IMR-90 (cell line): ENCODE measurements at regions not wholly inside any gene's neighbourhood (a gene's known extent, or its start where the extent isn't known, plus 50 kb on each side); places are given as distances from the start of the nearest gene placed in this dataset.

Experiments used
- ATAC-seq: fragments of 200-7000 bp; cut with Tn5 transposase; 2 replicates; pipeline ENCODE4 v1.9.1; 2020; ENCODE audit warnings: low read depth, mild to moderate bottlenecking, moderate library complexity
- BruUV-seq: library from RNA; stranded (reverse); fragments of 400-500 nt; replicated peaks from 2 replicates; lab custom pipeline; 2021; lab: Mats Ljungman, UMichigan
- CTCF ChIA-PET: fragments of 300-600 bp; formaldehyde crosslinking; extraction: SDS; loops from one replicate; lab custom pipeline; 2021; ENCODE audit warnings: antibody characterized with exemption; lab: Yijun Ruan, JAX
- POLR2A ChIA-PET: fragments of 300-600 bp; sonication (Branson Sonifier 250); formaldehyde crosslinking; loops from one replicate; lab custom pipeline; 2022; ENCODE audit warnings: antibody characterized with exemption; ENCODE audit not compliant: unreplicated experiment; lab: Charles Lee
- DNase-seq: peaks from one replicate; pipeline ENCODE4 v3.0.0; 2013
- H2AFZ ChIP-seq: replicated peaks from 2 replicates; pipeline ENCODE3; 2013; ENCODE audit warnings: low read length, mild to moderate bottlenecking; ENCODE audit not compliant: poor library complexity
- H2AK5ac ChIP-seq: 2 replicates; pipeline ENCODE4 v1.6.1; 2013; ENCODE audit warnings: low read depth, low read length, inconsistent platforms
- H2AK9ac ChIP-seq: replicated peaks from 2 replicates; pipeline ENCODE3; 2013; ENCODE audit warnings: mild to moderate bottlenecking, low read depth, low read length, moderate library complexity; ENCODE audit not compliant: poor library complexity
- H2BK120ac ChIP-seq: 2 replicates; pipeline ENCODE4 v1.6.1; 2013; ENCODE audit warnings: low read depth, low read length, inconsistent platforms
- H2BK15ac ChIP-seq: 3 replicates; pipeline ENCODE4 v1.6.1; 2013; ENCODE audit warnings: low read depth, low read length, inconsistent platforms
- H2BK20ac ChIP-seq: 2 replicates; pipeline ENCODE4 v1.6.1; 2013; ENCODE audit warnings: low read depth, mild to moderate bottlenecking, inconsistent platforms, low read length, moderate library complexity
- H2BK5ac ChIP-seq: 2 replicates; pipeline ENCODE4 v1.6.1; 2013; ENCODE audit warnings: mild to moderate bottlenecking, low read depth, low read length, inconsistent platforms; ENCODE audit not compliant: poor library complexity, severe bottlenecking
- H3K14ac ChIP-seq: replicated peaks from 2 replicates; pipeline ENCODE4 v1.6.1; 2013; ENCODE audit warnings: low read depth, low read length, inconsistent platforms
- H3K18ac ChIP-seq: 2 replicates; pipeline ENCODE4 v1.6.1; 2013; ENCODE audit warnings: low read depth, low read length, control low read depth
- H3K23ac ChIP-seq: 2 replicates; pipeline ENCODE4 v1.6.1; 2013; ENCODE audit warnings: low read depth, low read length, inconsistent platforms
- H3K27ac ChIP-seq: 2 replicates; pipeline ENCODE4 v1.5.1; 2013; ENCODE audit warnings: mild to moderate bottlenecking, control low read depth, low read length; ENCODE audit not compliant: insufficient read depth
- H3K27me3 ChIP-seq: 2 replicates; pipeline ENCODE4 v1.6.1; 2013; ENCODE audit warnings: low read length; ENCODE audit not compliant: control insufficient read depth, insufficient read depth
- H3K36me3 ChIP-seq: 2 replicates; pipeline ENCODE4 v1.6.1; 2013; ENCODE audit warnings: low read length, mixed read lengths; ENCODE audit not compliant: control insufficient read depth, insufficient read depth
- H3K4ac ChIP-seq: 2 replicates; pipeline ENCODE4 v1.6.1; 2013; ENCODE audit warnings: low read depth, low read length, inconsistent platforms
- H3K4me1 ChIP-seq: 2 replicates; pipeline ENCODE4 v1.6.1; 2013; ENCODE audit warnings: low read length, mixed read lengths; ENCODE audit not compliant: control insufficient read depth, insufficient read depth
- H3K4me2 ChIP-seq: 2 replicates; pipeline ENCODE4 v1.6.1; 2013; ENCODE audit warnings: low read depth, mild to moderate bottlenecking, control low read depth, low read length, moderate library complexity
- H3K4me3 ChIP-seq: 2 replicates; pipeline ENCODE4 v1.5.1; 2013; ENCODE audit warnings: low read depth, mild to moderate bottlenecking, control low read depth, low read length, moderate library complexity; ENCODE audit not compliant: insufficient read depth
- H3K56ac ChIP-seq: 2 replicates; pipeline ENCODE4 v1.6.1; 2013; ENCODE audit warnings: low read length, inconsistent platforms; ENCODE audit not compliant: insufficient read depth; ENCODE audit errors: extremely low read depth
- H3K79me1 ChIP-seq, 2 experiments: 2 replicates each; pipeline ENCODE4 v1.6.1; 2013; ENCODE audit warnings: low read length in 2 of 2, inconsistent platforms in 1 of 2, low read depth in 1 of 2
- H3K9ac ChIP-seq: 2 replicates; pipeline ENCODE4 v1.6.1; 2013; ENCODE audit warnings: low read depth, low read length, control low read depth
- H3K9me1 ChIP-seq: 2 replicates; pipeline ENCODE4 v1.6.1; 2013; ENCODE audit warnings: low read length, inconsistent platforms; ENCODE audit not compliant: insufficient read depth
- H3K9me3 ChIP-seq: 2 replicates; pipeline ENCODE4 v1.6.1; 2013; ENCODE audit warnings: low read length; ENCODE audit not compliant: control insufficient read depth, insufficient read depth
- H4K20me1 ChIP-seq: 2 replicates; pipeline ENCODE4 v1.6.1; 2013; ENCODE audit warnings: low read length, inconsistent platforms; ENCODE audit not compliant: insufficient read depth
- H4K5ac ChIP-seq: 2 replicates; pipeline ENCODE4 v1.6.1; 2013; ENCODE audit warnings: mild to moderate bottlenecking, low read depth, low read length, control low read depth
- H4K8ac ChIP-seq, 2 experiments: 2 replicates each; pipeline ENCODE4 v1.6.1; 2013; ENCODE audit warnings: low read depth in 2 of 2, low read length in 2 of 2, control low read depth in 1 of 2, inconsistent platforms in 1 of 2
- H4K91ac ChIP-seq: 2 replicates; pipeline ENCODE4 v1.6.1; 2013; ENCODE audit warnings: low read depth, low read length, inconsistent platforms; ENCODE audit not compliant: insufficient read depth
- BHLHE40 ChIP-seq: fragments of 150-350 bp; IDR thresholded peaks from 2 replicates; pipeline ENCODE4 v1.6.1; 2016; ENCODE audit warnings: mild to moderate bottlenecking, low read depth, low read length
- CEBPB ChIP-seq: IDR thresholded peaks from 2 replicates; pipeline ENCODE4 v1.6.1; 2012; ENCODE audit warnings: low read depth, low read length, improper control_type of control experiment
- CHD1 ChIP-seq: IDR thresholded peaks from 2 replicates; pipeline ENCODE4 v1.6.1; 2012; ENCODE audit warnings: low read depth, low read length, improper control_type of control experiment
- CTCF ChIP-seq: conservative IDR thresholded peaks from 2 replicates; pipeline ENCODE4 v1.5.1; 2012; ENCODE audit warnings: mild to moderate bottlenecking, low read depth, low read length, improper control_type of control experiment
- ELK1 ChIP-seq: fragments of 150-350 bp; IDR thresholded peaks from 2 replicates; pipeline ENCODE4 v1.6.1; 2016; ENCODE audit warnings: low read depth, mild to moderate bottlenecking, low read length, moderate library complexity, borderline replicate concordance
- FOS ChIP-seq: fragments of 150-350 bp; IDR thresholded peaks from 2 replicates; pipeline ENCODE4 v1.6.1; 2016; ENCODE audit warnings: low read depth, low read length
- MAFK ChIP-seq: IDR thresholded peaks from 2 replicates; pipeline ENCODE4 v1.6.1; 2012; ENCODE audit warnings: low read depth, low read length, improper control_type of control experiment
- MAZ ChIP-seq: IDR thresholded peaks from 2 replicates; pipeline ENCODE4 v1.6.1; 2012; ENCODE audit warnings: low read depth, mild to moderate bottlenecking, low read length, improper control_type of control experiment, moderate library complexity, borderline replicate concordance
- MXI1 ChIP-seq: IDR thresholded peaks from 2 replicates; pipeline ENCODE4 v1.6.1; 2012; ENCODE audit warnings: low read depth, mild to moderate bottlenecking, low read length, moderate library complexity, borderline replicate concordance
- NFE2L2 ChIP-seq: fragments of 150-350 bp; IDR thresholded peaks from 2 replicates; pipeline ENCODE4 v1.6.1; 2016; ENCODE audit warnings: low read depth, mild to moderate bottlenecking, low read length
- POLR2A ChIP-seq: IDR thresholded peaks from 2 replicates; pipeline ENCODE4 v1.6.1; 2012; ENCODE audit warnings: mild to moderate bottlenecking, low read depth, low read length
- RAD21 ChIP-seq: IDR thresholded peaks from 2 replicates; pipeline ENCODE4 v1.6.1; 2012; ENCODE audit warnings: low read length, improper control_type of control experiment
- RCOR1 ChIP-seq: IDR thresholded peaks from 2 replicates; pipeline ENCODE4 v1.6.1; 2012; ENCODE audit warnings: mild to moderate bottlenecking, low read length, improper control_type of control experiment; ENCODE audit not compliant: insufficient replicate concordance
- SMC3 ChIP-seq: fragments of 150-350 bp; IDR thresholded peaks from 2 replicates; pipeline ENCODE4 v1.6.1; 2016; ENCODE audit warnings: low read depth, mild to moderate bottlenecking, antibody characterized with exemption, low read length, moderate library complexity
- USF2 ChIP-seq: fragments of 150-350 bp; IDR thresholded peaks from 2 replicates; pipeline ENCODE4 v1.6.1; 2017; ENCODE audit warnings: mild to moderate bottlenecking, antibody characterized with exemption, low read length, low read depth
- dilution Hi-C: fragments of 300-500 bp; cut with HindIII; formaldehyde crosslinking; loops from one replicate; pipeline ENCODE4 v1.14.3; 2018; ENCODE audit warnings: low sequenced_read_pairs; ENCODE audit not compliant: unreplicated experiment
- in situ Hi-C: fragments of 300-500 bp; cut with MboI; formaldehyde crosslinking; loops from 3 replicates; pipeline ENCODE4 v1.14.3; 2019; ENCODE audit warnings: low sequenced_read_pairs, inconsistent platforms, mixed read lengths
- intact Hi-C: fragments of 100-400 bp; cut with micrococcal nuclease; formaldehyde crosslinking; loops from 2 replicates; pipeline ENCODE4 v1.10.0; 2022

- no peaks in the 10 kb centered on the region for H4K20me1 ChIP-seq
- no peaks in the 10 kb centered on the region for H3K27me3 ChIP-seq
- dilution Hi-C loops = no loop called here
- no peak overlapping the region for H3K4me2 ChIP-seq
- DNase-seq (no peak), ATAC-seq (no peak)
- H4K8ac ChIP-seq = no peak overlapping the region
- in situ Hi-C loops = no loop called here
- H3K9me3 ChIP-seq = no peaks in the 10 kb centered on the region
- ChIA-PET POLR2A (interaction anchor here (0.6 kb wide), 1 partner anchor 22 kb away, joined by 3 read pairs; no protein-coding TSS in a partner anchor), CTCF (no interaction called here)
- no peak overlapping the region for H3K18ac ChIP-seq
- no peaks in the 10 kb centered on the region for H3K9me1 ChIP-seq
- H4K91ac ChIP-seq = no peak overlapping the region
- H3K23ac ChIP-seq = no peak overlapping the region
- no peak overlapping the region for H2BK15ac ChIP-seq
- no peaks in the 10 kb centered on the region for H3K79me1 ChIP-seq
- no peak overlapping the region for H3K4ac ChIP-seq
- no peak overlapping the region for H3K4me3 ChIP-seq
- no peak overlapping the region for H2BK5ac ChIP-seq
- H2BK120ac ChIP-seq = no peak overlapping the region
- H2AK5ac ChIP-seq = no peak overlapping the region
- no peaks in the 10 kb centered on the region for H3K4me1 ChIP-seq
- H3K36me3 ChIP-seq = no peaks in the 10 kb centered on the region
- H4K5ac ChIP-seq = no peak overlapping the region
- no peak overlapping the region for H3K9ac ChIP-seq
- H2AFZ ChIP-seq = no peak overlapping the region
- intact Hi-C loops = no loop called here
- H2AK9ac ChIP-seq = no peak overlapping the region
- H3K56ac ChIP-seq = no peak overlapping the region
- TF ChIP-seq MXI1 (no peak), CEBPB (no peak), RCOR1 (no peak), RAD21 (no peak), CHD1 (no peak), NFE2L2 (no peak), FOS (no peak), USF2 (no peak), BHLHE40 (no peak), ELK1 (no peak), POLR2A (no peak), SMC3 (no peak), MAFK (no peak), CTCF (no peak), MAZ (no peak)
- no peak overlapping the region for H3K27ac ChIP-seq
- H3K14ac ChIP-seq = no peak overlapping the region
- H2BK20ac ChIP-seq = no peak overlapping the region
- BruUV-seq = no TSS peak
Measured at GRCh38 chr1:95865769-95866168, 631.8 kb downstream of the RWDD3 start.
